K562 (cell line): ENCODE measurements at regions not wholly inside any gene's neighbourhood (a gene's known extent, or its start where the extent isn't known, plus 50 kb on each side); places are given as distances from the start of the nearest gene placed in this dataset.
A peak's percentile ranks its signal among the peaks of the same experiment; 100 is the strongest.

Source experiments
- ARID1B ChIP-seq: fragments of 450-650 bp; IDR thresholded peaks from 2 replicates; pipeline ENCODE4 v1.6.1; 2016; ENCODE audit warnings: antibody characterized with exemption, mild to moderate bottlenecking, inconsistent platforms
- CBX5 ChIP-seq: IDR thresholded peaks from 2 replicates; pipeline ENCODE4 v1.6.1; 2014; ENCODE audit warnings: low read depth, borderline replicate concordance
- FOS ChIP-seq: IDR thresholded peaks from 3 replicates; pipeline ENCODE4 v1.6.1; 2011; ENCODE audit not compliant: insufficient read length; ENCODE audit errors: extremely low read depth
- GTF2E2 ChIP-seq: fragments of 200-800 bp; sonication (Bioruptor generic); IDR thresholded peaks from 2 replicates; pipeline ENCODE4 v1.6.1; 2016; ENCODE audit warnings: missing genetic modification characterization, missing compliant biosample characterization
- HEY1 ChIP-seq: fragments of 250-450 bp; sonication (Bioruptor Pico); IDR thresholded peaks from 2 replicates; pipeline ENCODE4 v1.5.0; 2020; ENCODE audit warnings: mild to moderate bottlenecking, moderate library complexity, borderline replicate concordance
- MAFF ChIP-seq: IDR thresholded peaks from 2 replicates; pipeline ENCODE4 v1.6.1; 2012; ENCODE audit warnings: low read length, improper control_type of control experiment
- MTF1 ChIP-seq: fragments of 250-450 bp; sonication (Bioruptor Pico); IDR thresholded peaks from 2 replicates; pipeline ENCODE4 v1.9.0; 2021; ENCODE audit warnings: moderate library complexity, mild to moderate bottlenecking, inconsistent platforms, borderline replicate concordance
- NFE2 ChIP-seq: IDR thresholded peaks from 2 replicates; pipeline ENCODE4 v1.6.1; 2014; ENCODE audit warnings: antibody characterized with exemption, low read depth
- PYGO2 ChIP-seq: fragments of 450-650 bp; IDR thresholded peaks from 2 replicates; pipeline ENCODE4 v1.6.1; 2016; ENCODE audit warnings: mild to moderate bottlenecking, missing genetic modification characterization, moderate library complexity, missing compliant biosample characterization
- SAFB ChIP-seq: fragments of 200-400 bp; formaldehyde crosslinking; IDR thresholded peaks from 2 replicates; pipeline ENCODE4 v1.6.1; 2017; ENCODE audit warnings: low read depth, low read length, borderline replicate concordance
- SIRT6 ChIP-seq: IDR thresholded peaks from one replicate; pipeline ENCODE4 v1.6.1; 2012; ENCODE audit warnings: low read depth, mild to moderate bottlenecking, control low read depth, inconsistent platforms, low read length, moderate library complexity
- SMARCA4 ChIP-seq: fragments of 450-650 bp; IDR thresholded peaks from 2 replicates; pipeline ENCODE4 v1.6.1; 2016
- SMARCC2 ChIP-seq: fragments of 450-650 bp; IDR thresholded peaks from 2 replicates; pipeline ENCODE4 v1.6.1; 2017; ENCODE audit warnings: antibody characterized with exemption, moderate library complexity, mild to moderate bottlenecking, low read depth
- SUPT5H ChIP-seq: fragments of 450-650 bp; IDR thresholded peaks from 2 replicates; pipeline ENCODE4 v1.6.1; 2016
- ZFP36 ChIP-seq: fragments of 150-350 bp; IDR thresholded peaks from 2 replicates; pipeline ENCODE4 v1.6.1; 2018; ENCODE audit warnings: low read length, low read depth; ENCODE audit not compliant: partially characterized antibody
- ZNF165 ChIP-seq: fragments of 250-450 bp; sonication (Bioruptor Pico); IDR thresholded peaks from 2 replicates; pipeline ENCODE4 v1.4.0; 2020; ENCODE audit warnings: borderline replicate concordance
- TF ChIP-seq, protein P1 (sequence below): fragments of 250-450 bp; sonication (Bioruptor Pico); IDR thresholded peaks from 2 replicates; pipeline ENCODE4 v1.8.0; 2022; ENCODE audit warnings: inconsistent platforms
- TF ChIP-seq, protein P2 (sequence below): fragments of 250-450 bp; sonication (Bioruptor Pico); IDR thresholded peaks from 2 replicates; pipeline ENCODE4 v1.5.0; 2020; ENCODE audit warnings: mild to moderate bottlenecking
- TF ChIP-seq, protein P3 (sequence below): fragments of 450-650 bp; formaldehyde crosslinking; IDR thresholded peaks from 2 replicates; pipeline ENCODE4 v1.4.0; 2022; ENCODE audit warnings: missing genetic modification characterization
- TF ChIP-seq, protein P4 (sequence below), 2 experiments: fragments of 450-650 bp in 1 of 2; IDR thresholded peaks; 2 replicates each; pipeline ENCODE4 v1.6.1; 2011 to 2017; ENCODE audit warnings: low read depth in 2 of 2, antibody characterized with exemption in 1 of 2, borderline replicate concordance in 1 of 2, low read length in 1 of 2, mild to moderate bottlenecking in 1 of 2, mixed read lengths in 1 of 2; ENCODE audit not compliant: control insufficient read depth in 1 of 2
- TF ChIP-seq, protein P5 (sequence below): fragments of 250-450 bp; sonication (Bioruptor Pico); IDR thresholded peaks from 2 replicates; pipeline ENCODE4 v1.4.0; 2020

DNA sequence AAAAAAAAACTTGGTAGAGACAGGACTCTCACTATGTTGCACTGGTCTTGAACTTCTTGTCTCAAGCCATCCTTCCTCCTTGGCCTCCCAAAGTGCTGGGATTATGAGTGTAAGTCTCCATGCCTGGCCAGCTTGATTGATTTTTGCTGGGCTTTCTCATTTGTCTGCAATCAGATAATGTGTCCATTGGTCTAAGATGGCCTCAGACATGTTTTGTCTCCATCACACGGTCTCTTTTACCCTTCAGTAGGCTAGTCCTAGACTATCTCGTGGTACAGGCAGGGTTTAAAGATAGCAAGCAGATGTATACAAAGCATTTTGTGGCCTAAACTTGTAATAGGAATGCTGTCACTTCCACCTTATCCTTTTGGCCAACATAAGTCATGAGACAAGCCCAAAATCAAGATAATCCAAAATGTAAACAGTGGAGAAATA, 289.1 kb downstream of the TFAP2B start (continued):
- no peak for TF ChIP-seq MAFF
- TF ChIP-seq, protein P1, sequence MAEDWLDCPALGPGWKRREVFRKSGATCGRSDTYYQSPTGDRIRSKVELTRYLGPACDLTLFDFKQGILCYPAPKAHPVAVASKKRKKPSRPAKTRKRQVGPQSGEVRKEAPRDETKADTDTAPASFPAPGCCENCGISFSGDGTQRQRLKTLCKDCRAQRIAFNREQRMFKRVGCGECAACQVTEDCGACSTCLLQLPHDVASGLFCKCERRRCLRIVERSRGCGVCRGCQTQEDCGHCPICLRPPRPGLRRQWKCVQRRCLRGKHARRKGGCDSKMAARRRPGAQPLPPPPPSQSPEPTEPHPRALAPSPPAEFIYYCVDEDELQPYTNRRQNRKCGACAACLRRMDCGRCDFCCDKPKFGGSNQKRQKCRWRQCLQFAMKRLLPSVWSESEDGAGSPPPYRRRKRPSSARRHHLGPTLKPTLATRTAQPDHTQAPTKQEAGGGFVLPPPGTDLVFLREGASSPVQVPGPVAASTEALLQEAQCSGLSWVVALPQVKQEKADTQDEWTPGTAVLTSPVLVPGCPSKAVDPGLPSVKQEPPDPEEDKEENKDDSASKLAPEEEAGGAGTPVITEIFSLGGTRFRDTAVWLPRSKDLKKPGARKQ = no peak
- peak; percentile 74; the same call in 1 of the 2 replicates for TF ChIP-seq SMARCA4
- no peak for TF ChIP-seq CBX5
- no peak for TF ChIP-seq SUPT5H
- TF ChIP-seq, protein P2, sequence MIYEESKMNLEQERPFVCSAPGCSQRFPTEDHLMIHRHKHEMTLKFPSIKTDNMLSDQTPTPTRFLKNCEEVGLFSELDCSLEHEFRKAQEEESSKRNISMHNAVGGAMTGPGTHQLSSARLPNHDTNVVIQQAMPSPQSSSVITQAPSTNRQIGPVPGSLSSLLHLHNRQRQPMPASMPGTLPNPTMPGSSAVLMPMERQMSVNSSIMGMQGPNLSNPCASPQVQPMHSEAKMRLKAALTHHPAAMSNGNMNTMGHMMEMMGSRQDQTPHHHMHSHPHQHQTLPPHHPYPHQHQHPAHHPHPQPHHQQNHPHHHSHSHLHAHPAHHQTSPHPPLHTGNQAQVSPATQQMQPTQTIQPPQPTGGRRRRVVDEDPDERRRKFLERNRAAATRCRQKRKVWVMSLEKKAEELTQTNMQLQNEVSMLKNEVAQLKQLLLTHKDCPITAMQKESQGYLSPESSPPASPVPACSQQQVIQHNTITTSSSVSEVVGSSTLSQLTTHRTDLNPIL (CRISPR knock-in tag) = peak; percentile 84
- TF ChIP-seq SIRT6 = no peak
- TF ChIP-seq MTF1 = 0 out of 2 replicates have a peak, but pooled peaks have one; percentile 74
- TF ChIP-seq PYGO2 = 0 out of 2 replicates have a peak, but pooled peaks have one; percentile 48
- peak; percentile 82; the same call in 1 of the 2 replicates for TF ChIP-seq ZNF165 (CRISPR knock-in tag)
- TF ChIP-seq HEY1 = no peak; the same call in 1 of the 2 replicates
- TF ChIP-seq NFE2 = peak; percentile 15; the same call in 1 of the 2 replicates
- no peak for TF ChIP-seq SAFB
- peak; percentile 91 for TF ChIP-seq ARID1B
- no peak for TF ChIP-seq ZFP36
- TF ChIP-seq, protein P3, sequence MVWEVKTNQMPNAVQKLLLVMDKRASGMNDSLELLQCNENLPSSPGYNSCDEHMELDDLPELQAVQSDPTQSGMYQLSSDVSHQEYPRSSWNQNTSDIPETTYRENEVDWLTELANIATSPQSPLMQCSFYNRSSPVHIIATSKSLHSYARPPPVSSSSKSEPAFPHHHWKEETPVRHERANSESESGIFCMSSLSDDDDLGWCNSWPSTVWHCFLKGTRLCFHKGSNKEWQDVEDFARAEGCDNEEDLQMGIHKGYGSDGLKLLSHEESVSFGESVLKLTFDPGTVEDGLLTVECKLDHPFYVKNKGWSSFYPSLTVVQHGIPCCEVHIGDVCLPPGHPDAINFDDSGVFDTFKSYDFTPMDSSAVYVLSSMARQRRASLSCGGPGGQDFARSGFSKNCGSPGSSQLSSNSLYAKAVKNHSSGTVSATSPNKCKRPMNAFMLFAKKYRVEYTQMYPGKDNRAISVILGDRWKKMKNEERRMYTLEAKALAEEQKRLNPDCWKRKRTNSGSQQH = no peak
- no peak for TF ChIP-seq FOS
- TF ChIP-seq GTF2E2 (tag) = peak; percentile 47; the same call in 1 of the 2 replicates
- TF ChIP-seq, protein P4, sequence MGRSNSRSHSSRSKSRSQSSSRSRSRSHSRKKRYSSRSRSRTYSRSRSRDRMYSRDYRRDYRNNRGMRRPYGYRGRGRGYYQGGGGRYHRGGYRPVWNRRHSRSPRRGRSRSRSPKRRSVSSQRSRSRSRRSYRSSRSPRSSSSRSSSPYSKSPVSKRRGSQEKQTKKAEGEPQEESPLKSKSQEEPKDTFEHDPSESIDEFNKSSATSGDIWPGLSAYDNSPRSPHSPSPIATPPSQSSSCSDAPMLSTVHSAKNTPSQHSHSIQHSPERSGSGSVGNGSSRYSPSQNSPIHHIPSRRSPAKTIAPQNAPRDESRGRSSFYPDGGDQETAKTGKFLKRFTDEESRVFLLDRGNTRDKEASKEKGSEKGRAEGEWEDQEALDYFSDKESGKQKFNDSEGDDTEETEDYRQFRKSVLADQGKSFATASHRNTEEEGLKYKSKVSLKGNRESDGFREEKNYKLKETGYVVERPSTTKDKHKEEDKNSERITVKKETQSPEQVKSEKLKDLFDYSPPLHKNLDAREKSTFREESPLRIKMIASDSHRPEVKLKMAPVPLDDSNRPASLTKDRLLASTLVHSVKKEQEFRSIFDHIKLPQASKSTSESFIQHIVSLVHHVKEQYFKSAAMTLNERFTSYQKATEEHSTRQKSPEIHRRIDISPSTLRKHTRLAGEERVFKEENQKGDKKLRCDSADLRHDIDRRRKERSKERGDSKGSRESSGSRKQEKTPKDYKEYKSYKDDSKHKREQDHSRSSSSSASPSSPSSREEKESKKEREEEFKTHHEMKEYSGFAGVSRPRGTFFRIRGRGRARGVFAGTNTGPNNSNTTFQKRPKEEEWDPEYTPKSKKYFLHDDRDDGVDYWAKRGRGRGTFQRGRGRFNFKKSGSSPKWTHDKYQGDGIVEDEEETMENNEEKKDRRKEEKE (IDR thresholded peaks at IDR 0.05; ENCODE audit: borderline replicate concordance in 1 of 2, control insufficient read depth in 1 of 2, low read depth in 2 of 2, low read length in 1 of 2) = no peak
- TF ChIP-seq SMARCC2 = no peak
- TF ChIP-seq, protein P5, sequence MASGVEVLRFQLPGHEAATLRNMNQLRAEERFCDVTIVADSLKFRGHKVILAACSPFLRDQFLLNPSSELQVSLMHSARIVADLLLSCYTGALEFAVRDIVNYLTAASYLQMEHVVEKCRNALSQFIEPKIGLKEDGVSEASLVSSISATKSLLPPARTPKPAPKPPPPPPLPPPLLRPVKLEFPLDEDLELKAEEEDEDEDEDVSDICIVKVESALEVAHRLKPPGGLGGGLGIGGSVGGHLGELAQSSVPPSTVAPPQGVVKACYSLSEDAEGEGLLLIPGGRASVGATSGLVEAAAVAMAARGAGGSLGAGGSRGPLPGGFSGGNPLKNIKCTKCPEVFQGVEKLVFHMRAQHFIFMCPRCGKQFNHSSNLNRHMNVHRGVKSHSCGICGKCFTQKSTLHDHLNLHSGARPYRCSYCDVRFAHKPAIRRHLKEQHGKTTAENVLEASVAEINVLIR (CRISPR knock-in tag) = 0 out of 2 replicates have a peak, but pooled peaks have one; percentile 25
